IMR-90 (cell line): ENCODE measurements at regions not wholly inside any gene's neighbourhood (a gene's known extent, or its start where the extent isn't known, plus 50 kb on each side); places are given as distances from the start of the nearest gene placed in this dataset.

Experiments used
- ATAC-seq: fragments of 200-7000 bp; cut with Tn5 transposase; 2 replicates; pipeline ENCODE4 v1.9.1; 2020; ENCODE audit warnings: low read depth, mild to moderate bottlenecking, moderate library complexity
- BruUV-seq: library from RNA; stranded (reverse); fragments of 400-500 nt; replicated peaks from 2 replicates; lab custom pipeline; 2021; lab: Mats Ljungman, UMichigan
- CTCF ChIA-PET: fragments of 300-600 bp; formaldehyde crosslinking; extraction: SDS; loops from one replicate; lab custom pipeline; 2021; ENCODE audit warnings: antibody characterized with exemption; lab: Yijun Ruan, JAX
- POLR2A ChIA-PET: fragments of 300-600 bp; sonication (Branson Sonifier 250); formaldehyde crosslinking; loops from one replicate; lab custom pipeline; 2022; ENCODE audit warnings: antibody characterized with exemption; ENCODE audit not compliant: unreplicated experiment; lab: Charles Lee
- DNase-seq: peaks from one replicate; pipeline ENCODE4 v3.0.0; 2013
- H2AFZ ChIP-seq: replicated peaks from 2 replicates; pipeline ENCODE3; 2013; ENCODE audit warnings: low read length, mild to moderate bottlenecking; ENCODE audit not compliant: poor library complexity
- H2AK5ac ChIP-seq: 2 replicates; pipeline ENCODE4 v1.6.1; 2013; ENCODE audit warnings: low read depth, low read length, inconsistent platforms
- H2AK9ac ChIP-seq: replicated peaks from 2 replicates; pipeline ENCODE3; 2013; ENCODE audit warnings: mild to moderate bottlenecking, low read depth, low read length, moderate library complexity; ENCODE audit not compliant: poor library complexity
- H2BK120ac ChIP-seq: 2 replicates; pipeline ENCODE4 v1.6.1; 2013; ENCODE audit warnings: low read depth, low read length, inconsistent platforms
- H2BK15ac ChIP-seq: 3 replicates; pipeline ENCODE4 v1.6.1; 2013; ENCODE audit warnings: low read depth, low read length, inconsistent platforms
- H2BK20ac ChIP-seq: 2 replicates; pipeline ENCODE4 v1.6.1; 2013; ENCODE audit warnings: low read depth, mild to moderate bottlenecking, inconsistent platforms, low read length, moderate library complexity
- H2BK5ac ChIP-seq: 2 replicates; pipeline ENCODE4 v1.6.1; 2013; ENCODE audit warnings: mild to moderate bottlenecking, low read depth, low read length, inconsistent platforms; ENCODE audit not compliant: poor library complexity, severe bottlenecking
- H3K14ac ChIP-seq: replicated peaks from 2 replicates; pipeline ENCODE4 v1.6.1; 2013; ENCODE audit warnings: low read depth, low read length, inconsistent platforms
- H3K18ac ChIP-seq: 2 replicates; pipeline ENCODE4 v1.6.1; 2013; ENCODE audit warnings: low read depth, low read length, control low read depth
- H3K23ac ChIP-seq: 2 replicates; pipeline ENCODE4 v1.6.1; 2013; ENCODE audit warnings: low read depth, low read length, inconsistent platforms
- H3K27ac ChIP-seq: 2 replicates; pipeline ENCODE4 v1.5.1; 2013; ENCODE audit warnings: mild to moderate bottlenecking, control low read depth, low read length; ENCODE audit not compliant: insufficient read depth
- H3K27me3 ChIP-seq: 2 replicates; pipeline ENCODE4 v1.6.1; 2013; ENCODE audit warnings: low read length; ENCODE audit not compliant: control insufficient read depth, insufficient read depth
- H3K36me3 ChIP-seq: 2 replicates; pipeline ENCODE4 v1.6.1; 2013; ENCODE audit warnings: low read length, mixed read lengths; ENCODE audit not compliant: control insufficient read depth, insufficient read depth
- H3K4ac ChIP-seq: 2 replicates; pipeline ENCODE4 v1.6.1; 2013; ENCODE audit warnings: low read depth, low read length, inconsistent platforms
- H3K4me1 ChIP-seq: 2 replicates; pipeline ENCODE4 v1.6.1; 2013; ENCODE audit warnings: low read length, mixed read lengths; ENCODE audit not compliant: control insufficient read depth, insufficient read depth
- H3K4me2 ChIP-seq: 2 replicates; pipeline ENCODE4 v1.6.1; 2013; ENCODE audit warnings: low read depth, mild to moderate bottlenecking, control low read depth, low read length, moderate library complexity
- H3K4me3 ChIP-seq: 2 replicates; pipeline ENCODE4 v1.5.1; 2013; ENCODE audit warnings: low read depth, mild to moderate bottlenecking, control low read depth, low read length, moderate library complexity; ENCODE audit not compliant: insufficient read depth
- H3K56ac ChIP-seq: 2 replicates; pipeline ENCODE4 v1.6.1; 2013; ENCODE audit warnings: low read length, inconsistent platforms; ENCODE audit not compliant: insufficient read depth; ENCODE audit errors: extremely low read depth
- H3K79me1 ChIP-seq, 2 experiments: 2 replicates each; pipeline ENCODE4 v1.6.1; 2013; ENCODE audit warnings: low read length in 2 of 2, inconsistent platforms in 1 of 2, low read depth in 1 of 2
- H3K9ac ChIP-seq: 2 replicates; pipeline ENCODE4 v1.6.1; 2013; ENCODE audit warnings: low read depth, low read length, control low read depth
- H3K9me1 ChIP-seq: 2 replicates; pipeline ENCODE4 v1.6.1; 2013; ENCODE audit warnings: low read length, inconsistent platforms; ENCODE audit not compliant: insufficient read depth
- H3K9me3 ChIP-seq: 2 replicates; pipeline ENCODE4 v1.6.1; 2013; ENCODE audit warnings: low read length; ENCODE audit not compliant: control insufficient read depth, insufficient read depth
- H4K20me1 ChIP-seq: 2 replicates; pipeline ENCODE4 v1.6.1; 2013; ENCODE audit warnings: low read length, inconsistent platforms; ENCODE audit not compliant: insufficient read depth
- H4K5ac ChIP-seq: 2 replicates; pipeline ENCODE4 v1.6.1; 2013; ENCODE audit warnings: mild to moderate bottlenecking, low read depth, low read length, control low read depth
- H4K8ac ChIP-seq, 2 experiments: 2 replicates each; pipeline ENCODE4 v1.6.1; 2013; ENCODE audit warnings: low read depth in 2 of 2, low read length in 2 of 2, control low read depth in 1 of 2, inconsistent platforms in 1 of 2
- H4K91ac ChIP-seq: 2 replicates; pipeline ENCODE4 v1.6.1; 2013; ENCODE audit warnings: low read depth, low read length, inconsistent platforms; ENCODE audit not compliant: insufficient read depth
- BHLHE40 ChIP-seq: fragments of 150-350 bp; IDR thresholded peaks from 2 replicates; pipeline ENCODE4 v1.6.1; 2016; ENCODE audit warnings: mild to moderate bottlenecking, low read depth, low read length
- CEBPB ChIP-seq: IDR thresholded peaks from 2 replicates; pipeline ENCODE4 v1.6.1; 2012; ENCODE audit warnings: low read depth, low read length, improper control_type of control experiment
- CHD1 ChIP-seq: IDR thresholded peaks from 2 replicates; pipeline ENCODE4 v1.6.1; 2012; ENCODE audit warnings: low read depth, low read length, improper control_type of control experiment
- FOS ChIP-seq: fragments of 150-350 bp; IDR thresholded peaks from 2 replicates; pipeline ENCODE4 v1.6.1; 2016; ENCODE audit warnings: low read depth, low read length
- MAFK ChIP-seq: IDR thresholded peaks from 2 replicates; pipeline ENCODE4 v1.6.1; 2012; ENCODE audit warnings: low read depth, low read length, improper control_type of control experiment
- MAZ ChIP-seq: IDR thresholded peaks from 2 replicates; pipeline ENCODE4 v1.6.1; 2012; ENCODE audit warnings: low read depth, mild to moderate bottlenecking, low read length, improper control_type of control experiment, moderate library complexity, borderline replicate concordance
- MXI1 ChIP-seq: IDR thresholded peaks from 2 replicates; pipeline ENCODE4 v1.6.1; 2012; ENCODE audit warnings: low read depth, mild to moderate bottlenecking, low read length, moderate library complexity, borderline replicate concordance
- NFE2L2 ChIP-seq: fragments of 150-350 bp; IDR thresholded peaks from 2 replicates; pipeline ENCODE4 v1.6.1; 2016; ENCODE audit warnings: low read depth, mild to moderate bottlenecking, low read length
- POLR2A ChIP-seq: IDR thresholded peaks from 2 replicates; pipeline ENCODE4 v1.6.1; 2012; ENCODE audit warnings: mild to moderate bottlenecking, low read depth, low read length
- RAD21 ChIP-seq: IDR thresholded peaks from 2 replicates; pipeline ENCODE4 v1.6.1; 2012; ENCODE audit warnings: low read length, improper control_type of control experiment
- RCOR1 ChIP-seq: IDR thresholded peaks from 2 replicates; pipeline ENCODE4 v1.6.1; 2012; ENCODE audit warnings: mild to moderate bottlenecking, low read length, improper control_type of control experiment; ENCODE audit not compliant: insufficient replicate concordance
- RFX5 ChIP-seq: IDR thresholded peaks from 2 replicates; pipeline ENCODE4 v1.8.0; 2012; ENCODE audit warnings: low read depth, mild to moderate bottlenecking, low read length, moderate library complexity
- SMC3 ChIP-seq: fragments of 150-350 bp; IDR thresholded peaks from 2 replicates; pipeline ENCODE4 v1.6.1; 2016; ENCODE audit warnings: low read depth, mild to moderate bottlenecking, antibody characterized with exemption, low read length, moderate library complexity
- WGBS, 2 experiments: methylation state at CpG; one replicate each; pipeline versions ENCODE4 v1.1.5 to v1.1.7; 2013; ENCODE audit warnings: missing lambda C conversion rate in 2 of 2; ENCODE audit not compliant: insufficient read length in 1 of 2; ENCODE audit errors: extremely low coverage in 2 of 2; 5-methylcytosine and 5-hydroxymethylcytosine counted together
- dilution Hi-C: fragments of 300-500 bp; cut with HindIII; formaldehyde crosslinking; loops from one replicate; pipeline ENCODE4 v1.14.3; 2018; ENCODE audit warnings: low sequenced_read_pairs; ENCODE audit not compliant: unreplicated experiment
- in situ Hi-C: fragments of 300-500 bp; cut with MboI; formaldehyde crosslinking; loops from 3 replicates; pipeline ENCODE4 v1.14.3; 2019; ENCODE audit warnings: low sequenced_read_pairs, inconsistent platforms, mixed read lengths
- intact Hi-C: fragments of 100-400 bp; cut with micrococcal nuclease; formaldehyde crosslinking; loops from 2 replicates; pipeline ENCODE4 v1.10.0; 2022
- TF ChIP-seq, protein P1 (sequence below): conservative IDR thresholded peaks from 2 replicates; pipeline ENCODE4 v1.5.1; 2012; ENCODE audit warnings: mild to moderate bottlenecking, low read depth, low read length, improper control_type of control experiment
- TF ChIP-seq, protein P2 (sequence below): fragments of 150-350 bp; IDR thresholded peaks from 2 replicates; pipeline ENCODE4 v1.6.1; 2016; ENCODE audit warnings: low read depth, mild to moderate bottlenecking, low read length, moderate library complexity, borderline replicate concordance
- TF ChIP-seq, protein P3 (sequence below): fragments of 150-350 bp; IDR thresholded peaks from 2 replicates; pipeline ENCODE4 v1.6.1; 2017; ENCODE audit warnings: mild to moderate bottlenecking, antibody characterized with exemption, low read length, low read depth

DNA sequence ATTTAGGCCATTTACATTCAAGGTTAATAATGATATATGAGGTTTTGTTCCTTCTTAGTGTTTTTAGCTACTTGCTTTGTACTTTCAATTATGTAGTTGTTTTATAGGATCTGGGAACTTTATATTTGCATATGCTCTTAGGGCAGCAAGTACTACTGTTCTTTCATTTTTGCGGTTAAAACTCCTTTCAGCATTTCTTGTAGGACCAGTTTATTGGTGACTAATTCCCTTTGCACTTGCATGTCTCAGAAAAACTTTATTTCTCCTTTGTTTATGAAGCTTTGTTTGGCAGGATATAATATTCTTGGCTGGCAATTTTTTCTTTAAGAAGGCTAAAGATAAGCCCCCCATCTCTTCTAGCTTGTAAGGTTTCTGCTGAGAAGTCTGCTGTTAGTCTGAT is 131.3 kb upstream of the CDH8 start:
- no peak overlapping the region for H3K27ac ChIP-seq
- WGBS, 2 experiments = no CpG with 5 or more reads among the region's 1 CpG
- intact Hi-C loops (no loop called here), in situ Hi-C loops (no loop called here), dilution Hi-C loops (no loop called here)
- no peak overlapping the region for H2BK15ac ChIP-seq
- no peak overlapping the region for H3K14ac ChIP-seq
- H2AK5ac ChIP-seq = no peak overlapping the region
- no peak overlapping the region for H3K56ac ChIP-seq
- DNase-seq (no peak), ATAC-seq (no peak)
- no peak overlapping the region for H3K4me2 ChIP-seq
- no peaks in the 10 kb centered on the region for H3K27me3 ChIP-seq
- no peaks in the 10 kb centered on the region for H3K36me3 ChIP-seq
- H3K23ac ChIP-seq = no peak overlapping the region
- no peaks in the 10 kb centered on the region for H4K20me1 ChIP-seq
- no peak overlapping the region for H4K5ac ChIP-seq
- no peak overlapping the region for H2BK20ac ChIP-seq
- no peak overlapping the region for H4K91ac ChIP-seq
- POLR2A ChIA-PET = no interaction called here
- no peaks in the 10 kb centered on the region for H3K79me1 ChIP-seq
- no TSS peak for BruUV-seq
- H3K9ac ChIP-seq = no peak overlapping the region
- H3K4ac ChIP-seq = no peak overlapping the region
- H2AFZ ChIP-seq = no peak overlapping the region
- H2BK5ac ChIP-seq = no peak overlapping the region
- H3K4me1 ChIP-seq = no peaks in the 10 kb centered on the region
- H4K8ac ChIP-seq = no peak overlapping the region
- CTCF ChIA-PET = no interaction called here
- no peak overlapping the region for H2BK120ac ChIP-seq
- H3K18ac ChIP-seq = no peak overlapping the region
- no peak overlapping the region for H3K4me3 ChIP-seq
- TF ChIP-seq NFE2L2 (no peak), MXI1 (no peak), MAFK (no peak), BHLHE40 (no peak), CHD1 (no peak), FOS (no peak), POLR2A (no peak), RFX5 (no peak), CEBPB (no peak), RAD21 (no peak), MAZ (no peak), RCOR1 (no peak), SMC3 (no peak)
- TF ChIP-seq, protein P1, sequence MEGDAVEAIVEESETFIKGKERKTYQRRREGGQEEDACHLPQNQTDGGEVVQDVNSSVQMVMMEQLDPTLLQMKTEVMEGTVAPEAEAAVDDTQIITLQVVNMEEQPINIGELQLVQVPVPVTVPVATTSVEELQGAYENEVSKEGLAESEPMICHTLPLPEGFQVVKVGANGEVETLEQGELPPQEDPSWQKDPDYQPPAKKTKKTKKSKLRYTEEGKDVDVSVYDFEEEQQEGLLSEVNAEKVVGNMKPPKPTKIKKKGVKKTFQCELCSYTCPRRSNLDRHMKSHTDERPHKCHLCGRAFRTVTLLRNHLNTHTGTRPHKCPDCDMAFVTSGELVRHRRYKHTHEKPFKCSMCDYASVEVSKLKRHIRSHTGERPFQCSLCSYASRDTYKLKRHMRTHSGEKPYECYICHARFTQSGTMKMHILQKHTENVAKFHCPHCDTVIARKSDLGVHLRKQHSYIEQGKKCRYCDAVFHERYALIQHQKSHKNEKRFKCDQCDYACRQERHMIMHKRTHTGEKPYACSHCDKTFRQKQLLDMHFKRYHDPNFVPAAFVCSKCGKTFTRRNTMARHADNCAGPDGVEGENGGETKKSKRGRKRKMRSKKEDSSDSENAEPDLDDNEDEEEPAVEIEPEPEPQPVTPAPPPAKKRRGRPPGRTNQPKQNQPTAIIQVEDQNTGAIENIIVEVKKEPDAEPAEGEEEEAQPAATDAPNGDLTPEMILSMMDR = no peak
- TF ChIP-seq, protein P2, sequence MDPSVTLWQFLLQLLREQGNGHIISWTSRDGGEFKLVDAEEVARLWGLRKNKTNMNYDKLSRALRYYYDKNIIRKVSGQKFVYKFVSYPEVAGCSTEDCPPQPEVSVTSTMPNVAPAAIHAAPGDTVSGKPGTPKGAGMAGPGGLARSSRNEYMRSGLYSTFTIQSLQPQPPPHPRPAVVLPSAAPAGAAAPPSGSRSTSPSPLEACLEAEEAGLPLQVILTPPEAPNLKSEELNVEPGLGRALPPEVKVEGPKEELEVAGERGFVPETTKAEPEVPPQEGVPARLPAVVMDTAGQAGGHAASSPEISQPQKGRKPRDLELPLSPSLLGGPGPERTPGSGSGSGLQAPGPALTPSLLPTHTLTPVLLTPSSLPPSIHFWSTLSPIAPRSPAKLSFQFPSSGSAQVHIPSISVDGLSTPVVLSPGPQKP = no peak
- TF ChIP-seq, protein P3, sequence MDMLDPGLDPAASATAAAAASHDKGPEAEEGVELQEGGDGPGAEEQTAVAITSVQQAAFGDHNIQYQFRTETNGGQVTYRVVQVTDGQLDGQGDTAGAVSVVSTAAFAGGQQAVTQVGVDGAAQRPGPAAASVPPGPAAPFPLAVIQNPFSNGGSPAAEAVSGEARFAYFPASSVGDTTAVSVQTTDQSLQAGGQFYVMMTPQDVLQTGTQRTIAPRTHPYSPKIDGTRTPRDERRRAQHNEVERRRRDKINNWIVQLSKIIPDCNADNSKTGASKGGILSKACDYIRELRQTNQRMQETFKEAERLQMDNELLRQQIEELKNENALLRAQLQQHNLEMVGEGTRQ = no peak
- no peaks in the 10 kb centered on the region for H3K9me1 ChIP-seq
- H2AK9ac ChIP-seq = no peak overlapping the region
- H3K9me3 ChIP-seq = peaks cover 7% of the 10 kb centered on the region; the same call in 1 of the 2 replicates
